SK-N-MC (cell line): ENCODE measurements at regions not wholly inside any gene's neighbourhood (a gene's known extent, or its start where the extent isn't known, plus 50 kb on each side); places are given as distances from the start of the nearest gene placed in this dataset.

Experiments
- EZH2 ChIP-seq: fragments of 200-600 bp; sonication (generic); IDR thresholded peaks from one replicate; pipeline ENCODE4 v1.6.1; 2017; ENCODE audit warnings: antibody characterized with exemption
- POLR2AphosphoS5 ChIP-seq: IDR thresholded peaks from 2 replicates; pipeline ENCODE4 v1.6.1; 2012; ENCODE audit warnings: mild to moderate bottlenecking, low read depth, low read length, borderline replicate concordance

DNA sequence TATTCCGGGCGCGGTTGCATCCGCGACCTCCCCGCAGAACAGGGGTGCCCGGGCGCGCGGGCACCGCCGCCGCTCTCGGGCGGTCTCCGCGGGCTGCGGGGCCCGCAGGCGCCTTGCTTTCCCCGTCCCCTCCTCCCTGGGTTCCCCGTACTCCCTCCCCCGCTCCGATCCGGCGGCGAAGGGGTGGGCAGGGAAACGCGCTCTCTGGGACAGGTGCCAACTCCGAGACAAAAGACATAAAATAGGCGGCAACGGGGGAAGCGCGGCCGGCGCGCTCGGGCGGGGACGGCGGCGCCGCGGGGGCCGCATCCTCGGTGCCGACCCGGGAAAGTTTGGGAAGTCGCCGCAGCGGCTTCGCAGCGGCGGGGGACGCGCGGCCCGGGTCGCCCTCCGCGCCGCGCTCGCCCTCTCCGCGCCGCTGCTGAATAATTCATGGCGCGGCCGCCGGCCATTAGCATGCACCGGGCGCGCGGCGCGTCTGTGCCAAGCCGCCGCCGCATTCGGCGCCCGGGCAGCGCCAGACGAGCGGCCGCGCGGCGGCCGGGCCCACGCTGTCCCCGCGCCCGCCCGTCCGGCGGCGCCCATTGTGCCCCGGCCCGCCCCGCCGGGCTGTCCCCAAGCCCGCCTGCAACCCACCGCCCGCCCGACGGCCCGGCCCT is 78.7 kb upstream of the PPARA start:
- TF ChIP-seq EZH2 (no peak), POLR2AphosphoS5 (peak; percentile 55; the same call in 1 of the 2 replicates)
